Adrenal gland (tissue), 5 donors: ENCODE measurements at regions not wholly inside any gene's neighbourhood (a gene's known extent, or its start where the extent isn't known, plus 50 kb on each side); places are given as distances from the start of the nearest gene placed in this dataset.

ENCODE experiments used
- POLR2A ChIP-seq, 2 donors: fragments of 450-650 bp; IDR thresholded peaks; one replicate each; pipeline ENCODE4 v1.6.1; 2017; ENCODE audit warnings: antibody characterized with exemption in 2 of 2, mild to moderate bottlenecking in 2 of 2, moderate library complexity in 1 of 2
- TF ChIP-seq, protein P1 (sequence below), 6 experiments: fragments of 450-650 bp in 4 of 6; fragments of 200-600 bp in 2 of 6; sonication (generic) in 1 of 6; IDR thresholded peaks; 1 replicate in 5 of 6; 2 replicates in 1 of 6; pipeline versions ENCODE4 v1.5.1 to v1.8.0; 2016 to 2021; ENCODE audit warnings: antibody characterized with exemption in 6 of 6, mild to moderate bottlenecking in 2 of 6, moderate library complexity in 1 of 6
- donor health status: DM: no; HTN: no; CAD: no.

DNA sequence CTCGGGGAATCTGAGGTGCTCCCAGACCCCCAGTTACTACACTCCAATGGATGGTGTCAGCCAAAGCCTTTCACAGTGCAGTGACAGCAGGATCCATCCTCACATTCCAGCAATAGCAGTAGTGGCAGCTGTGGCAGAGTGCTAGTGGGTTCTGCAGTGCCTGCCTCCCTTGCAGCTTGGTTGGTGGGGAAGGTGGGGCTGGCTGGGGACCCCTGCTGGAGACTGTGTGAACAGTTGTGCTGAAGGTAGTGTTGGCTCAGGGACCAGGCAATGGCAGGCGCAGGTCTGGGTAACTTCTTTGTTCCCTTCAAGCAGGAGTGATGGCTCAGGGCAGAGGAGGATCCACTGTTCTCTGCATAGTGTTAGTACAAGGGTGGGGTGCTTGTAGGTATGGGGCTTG, 343.7 kb upstream of the TRAM1L1 start:
- TF ChIP-seq, protein P1, sequence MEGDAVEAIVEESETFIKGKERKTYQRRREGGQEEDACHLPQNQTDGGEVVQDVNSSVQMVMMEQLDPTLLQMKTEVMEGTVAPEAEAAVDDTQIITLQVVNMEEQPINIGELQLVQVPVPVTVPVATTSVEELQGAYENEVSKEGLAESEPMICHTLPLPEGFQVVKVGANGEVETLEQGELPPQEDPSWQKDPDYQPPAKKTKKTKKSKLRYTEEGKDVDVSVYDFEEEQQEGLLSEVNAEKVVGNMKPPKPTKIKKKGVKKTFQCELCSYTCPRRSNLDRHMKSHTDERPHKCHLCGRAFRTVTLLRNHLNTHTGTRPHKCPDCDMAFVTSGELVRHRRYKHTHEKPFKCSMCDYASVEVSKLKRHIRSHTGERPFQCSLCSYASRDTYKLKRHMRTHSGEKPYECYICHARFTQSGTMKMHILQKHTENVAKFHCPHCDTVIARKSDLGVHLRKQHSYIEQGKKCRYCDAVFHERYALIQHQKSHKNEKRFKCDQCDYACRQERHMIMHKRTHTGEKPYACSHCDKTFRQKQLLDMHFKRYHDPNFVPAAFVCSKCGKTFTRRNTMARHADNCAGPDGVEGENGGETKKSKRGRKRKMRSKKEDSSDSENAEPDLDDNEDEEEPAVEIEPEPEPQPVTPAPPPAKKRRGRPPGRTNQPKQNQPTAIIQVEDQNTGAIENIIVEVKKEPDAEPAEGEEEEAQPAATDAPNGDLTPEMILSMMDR (IDR thresholded peaks at IDR 0.05), result no peak
- no peak for TF ChIP-seq POLR2A (IDR thresholded peaks at IDR 0.05)
